Fibroblast of lung (primary cell): ENCODE measurements at regions not wholly inside any gene's neighbourhood (a gene's known extent, or its start where the extent isn't known, plus 50 kb on each side); places are given as distances from the start of the nearest gene placed in this dataset.

Experiments used
- DNase-seq, 2 donors: peaks; one replicate each; pipeline versions ENCODE4 v3.0.0 to v3.0.0-alpha.2; 2010; ENCODE audit warnings: low read depth in 2 of 2
- H2AFZ ChIP-seq: 2 replicates; pipeline ENCODE4 v1.5.1; 2012; ENCODE audit warnings: low read length, control low read depth, inconsistent platforms
- H3K27ac ChIP-seq: 2 replicates; pipeline ENCODE4 v1.5.1; 2011; ENCODE audit warnings: low read length, control low read depth; ENCODE audit not compliant: insufficient read depth
- H3K27me3 ChIP-seq: 2 replicates; pipeline ENCODE4 v1.5.1; 2011; ENCODE audit warnings: mild to moderate bottlenecking, low read length; ENCODE audit not compliant: control insufficient read depth, insufficient read depth
- H3K36me3 ChIP-seq: 2 replicates; pipeline ENCODE4 v1.5.1; 2011; ENCODE audit warnings: low read length; ENCODE audit not compliant: control insufficient read depth, insufficient read depth
- H3K4me1 ChIP-seq: 2 replicates; pipeline ENCODE4 v1.5.1; 2011; ENCODE audit warnings: low read length; ENCODE audit not compliant: control insufficient read depth, insufficient read depth; ENCODE audit errors: extremely low read depth
- H3K4me2 ChIP-seq: 2 replicates; pipeline ENCODE4 v1.5.1; 2011; ENCODE audit warnings: low read length, control low read depth; ENCODE audit not compliant: insufficient read depth; ENCODE audit errors: extremely low read depth
- H3K4me3 ChIP-seq, 4 experiments: fragments of 200-600 bp in 1 of 4; sonication (generic) in 1 of 4; replicated peaks in 1 of 4; 2 replicates each; pipeline ENCODE4 v1.5.1; 2011 to 2016; ENCODE audit warnings: low read length in 4 of 4, low read depth in 3 of 4, mild to moderate bottlenecking in 3 of 4, control low read depth in 2 of 4, inconsistent platforms in 1 of 4, mixed read lengths in 1 of 4; ENCODE audit not compliant: insufficient read depth in 1 of 4; ENCODE audit errors: control extremely low read depth in 1 of 4
- H3K79me2 ChIP-seq: 2 replicates; pipeline ENCODE4 v1.5.1; 2012; ENCODE audit warnings: mild to moderate bottlenecking, low read length, inconsistent platforms; ENCODE audit not compliant: control insufficient read depth, insufficient read depth
- H3K9ac ChIP-seq: 2 replicates; pipeline ENCODE4 v1.5.1; 2011; ENCODE audit warnings: mild to moderate bottlenecking, low read length, control low read depth; ENCODE audit not compliant: insufficient read depth
- H3K9me3 ChIP-seq: 2 replicates; pipeline ENCODE4 v1.5.1; 2012; ENCODE audit warnings: low read depth, low read length; ENCODE audit not compliant: control insufficient read depth, insufficient read depth
- H4K20me1 ChIP-seq: 2 replicates; pipeline ENCODE4 v1.5.1; 2011; ENCODE audit warnings: low read length; ENCODE audit not compliant: control insufficient read depth, insufficient read depth; ENCODE audit errors: extremely low read depth
- EZH2 ChIP-seq: IDR thresholded peaks from 2 replicates; pipeline ENCODE4 v1.5.1; 2012; ENCODE audit warnings: low read length, control low read depth, mild to moderate bottlenecking; ENCODE audit errors: missing control alignments
- TF ChIP-seq, protein P1 (sequence below), 2 donors: IDR thresholded peaks in 1 of 2; conservative IDR thresholded peaks in 1 of 2; 1 replicate in 1 of 2; 2 replicates in 1 of 2; pipeline ENCODE4 v1.5.1; 2011 to 2012; ENCODE audit warnings: low read length in 2 of 2, control low read depth in 1 of 2, inconsistent platforms in 1 of 2, low read depth in 1 of 2, mild to moderate bottlenecking in 1 of 2

DNA sequence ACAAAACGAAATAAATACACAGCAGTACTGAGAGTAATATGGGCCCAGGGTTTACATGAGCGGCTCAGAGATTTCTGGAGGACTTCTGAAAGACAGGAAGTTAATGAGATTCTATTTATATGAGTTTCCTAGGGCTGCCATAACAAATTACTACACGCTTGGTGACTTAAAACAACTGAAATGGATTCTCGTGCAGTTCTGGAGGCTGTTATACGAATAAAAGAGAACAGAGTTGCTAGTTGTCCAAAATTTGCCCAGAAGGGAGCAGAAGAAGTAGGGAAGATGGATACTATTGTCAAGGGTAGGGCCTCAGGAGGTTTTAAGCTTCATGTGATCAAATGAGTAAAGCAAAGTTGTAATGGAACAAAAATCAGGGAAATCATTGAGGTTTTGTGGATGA is 173.1 kb upstream of the LYSMD4 start:
- H3K27me3 ChIP-seq = no peaks in the 10 kb centered on the region
- H2AFZ ChIP-seq = no peak overlapping the region
- no peaks in the 10 kb centered on the region for H3K9me3 ChIP-seq
- no peak overlapping the region for H3K9ac ChIP-seq
- no peaks in the 10 kb centered on the region for H3K79me2 ChIP-seq
- H3K36me3 ChIP-seq = no peaks in the 10 kb centered on the region
- H3K27ac ChIP-seq = no peak overlapping the region
- no peaks in the 10 kb centered on the region for H4K20me1 ChIP-seq
- no peaks in the 10 kb centered on the region for H3K4me1 ChIP-seq
- H3K4me3 ChIP-seq = no peak overlapping the region
- TF ChIP-seq, protein P1, sequence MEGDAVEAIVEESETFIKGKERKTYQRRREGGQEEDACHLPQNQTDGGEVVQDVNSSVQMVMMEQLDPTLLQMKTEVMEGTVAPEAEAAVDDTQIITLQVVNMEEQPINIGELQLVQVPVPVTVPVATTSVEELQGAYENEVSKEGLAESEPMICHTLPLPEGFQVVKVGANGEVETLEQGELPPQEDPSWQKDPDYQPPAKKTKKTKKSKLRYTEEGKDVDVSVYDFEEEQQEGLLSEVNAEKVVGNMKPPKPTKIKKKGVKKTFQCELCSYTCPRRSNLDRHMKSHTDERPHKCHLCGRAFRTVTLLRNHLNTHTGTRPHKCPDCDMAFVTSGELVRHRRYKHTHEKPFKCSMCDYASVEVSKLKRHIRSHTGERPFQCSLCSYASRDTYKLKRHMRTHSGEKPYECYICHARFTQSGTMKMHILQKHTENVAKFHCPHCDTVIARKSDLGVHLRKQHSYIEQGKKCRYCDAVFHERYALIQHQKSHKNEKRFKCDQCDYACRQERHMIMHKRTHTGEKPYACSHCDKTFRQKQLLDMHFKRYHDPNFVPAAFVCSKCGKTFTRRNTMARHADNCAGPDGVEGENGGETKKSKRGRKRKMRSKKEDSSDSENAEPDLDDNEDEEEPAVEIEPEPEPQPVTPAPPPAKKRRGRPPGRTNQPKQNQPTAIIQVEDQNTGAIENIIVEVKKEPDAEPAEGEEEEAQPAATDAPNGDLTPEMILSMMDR (conservative IDR thresholded peaks at IDR 0.05 in 1 of 2, IDR thresholded peaks at IDR 0.05 in 1 of 2; ENCODE audit: low read depth in 1 of 2, low read length in 2 of 2) = no peak
- TF ChIP-seq EZH2 = no peak
- DNase-seq = no peak
- no peak overlapping the region for H3K4me2 ChIP-seq

DNA sequence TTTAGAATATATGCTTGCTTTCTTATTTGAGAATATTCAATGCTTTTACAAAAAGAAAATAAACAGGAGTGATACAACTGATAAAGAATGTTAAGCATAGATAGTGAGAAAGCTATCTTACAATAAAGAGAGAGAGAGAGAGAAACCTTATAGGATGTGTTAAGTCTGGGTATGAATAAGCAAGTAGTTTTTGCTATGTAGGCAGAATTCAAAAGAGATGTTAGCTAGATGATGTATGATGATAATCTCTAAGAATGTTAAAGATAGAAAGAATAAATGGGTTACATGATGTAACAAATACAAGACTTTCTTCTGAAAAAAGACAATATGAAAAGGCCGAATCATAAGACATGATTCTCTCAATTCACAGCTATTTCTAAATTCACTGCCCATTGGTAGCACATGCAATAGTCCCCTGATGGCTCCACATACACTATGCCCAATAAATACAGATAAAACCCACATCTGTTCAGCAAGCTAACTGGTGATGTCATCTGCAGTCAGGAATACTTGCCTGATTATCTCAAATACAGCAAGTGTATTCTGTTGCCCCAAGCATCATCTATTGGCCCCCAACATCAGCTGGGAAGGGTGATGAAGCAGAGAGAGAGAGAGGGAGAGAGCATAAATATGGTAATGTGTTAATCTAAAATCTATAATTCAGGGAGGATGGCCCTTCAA is 169.2 kb upstream of the LYSMD4 start:
- no peaks in the 10 kb centered on the region for H3K36me3 ChIP-seq
- no peaks in the 10 kb centered on the region for H3K79me2 ChIP-seq
- no peaks in the 10 kb centered on the region for H3K9me3 ChIP-seq
- no peak overlapping the region for H3K4me2 ChIP-seq
- H2AFZ ChIP-seq = no peak overlapping the region
- H3K27me3 ChIP-seq = no peaks in the 10 kb centered on the region
- no peak overlapping the region for H3K9ac ChIP-seq
- no peaks in the 10 kb centered on the region for H3K4me1 ChIP-seq
- DNase-seq = no peak
- no peak for TF ChIP-seq EZH2
- TF ChIP-seq, protein P1 (conservative IDR thresholded peaks at IDR 0.05 in 1 of 2, IDR thresholded peaks at IDR 0.05 in 1 of 2; ENCODE audit: low read depth in 1 of 2, low read length in 2 of 2) = no peak
- no peak overlapping the region for H3K4me3 ChIP-seq
- H3K27ac ChIP-seq = no peak overlapping the region
- no peaks in the 10 kb centered on the region for H4K20me1 ChIP-seq

DNA sequence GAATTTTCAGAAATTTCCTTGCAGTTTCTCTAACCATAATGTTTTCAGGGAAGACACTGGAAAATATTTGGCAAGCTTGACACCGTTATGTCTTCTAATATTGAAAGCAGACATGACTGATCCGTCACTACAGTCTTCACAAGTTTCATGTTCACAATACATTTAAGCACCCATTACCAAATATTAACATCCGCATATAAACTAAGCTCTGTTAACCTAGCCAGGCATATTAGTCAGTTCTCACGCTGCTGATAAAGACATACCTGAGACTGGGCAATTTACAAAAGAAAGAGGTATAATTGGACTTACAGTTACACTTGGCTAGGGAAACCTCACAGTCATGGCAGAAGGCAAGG is 162.7 kb upstream of the LYSMD4 start:
- Histone ChIP-seq H2AFZ (no peak overlapping the region), H3K4me2 (no peak overlapping the region), H3K4me1 (no peaks in the 10 kb centered on the region), H3K27me3 (no peaks in the 10 kb centered on the region), H3K9ac (no peak overlapping the region), H3K4me3 (no peak overlapping the region), H3K36me3 (no peaks in the 10 kb centered on the region), H3K9me3 (no peaks in the 10 kb centered on the region), H3K27ac (no peak overlapping the region), H3K79me2 (no peaks in the 10 kb centered on the region), H4K20me1 (no peaks in the 10 kb centered on the region)
- no peak for TF ChIP-seq EZH2
- TF ChIP-seq, protein P1 (conservative IDR thresholded peaks at IDR 0.05 in 1 of 2, IDR thresholded peaks at IDR 0.05 in 1 of 2; ENCODE audit: low read depth in 1 of 2, low read length in 2 of 2) = no peak
- no peak for DNase-seq
